H1 (cell line): ENCODE measurements at regions not wholly inside any gene's neighbourhood (a gene's known extent, or its start where the extent isn't known, plus 50 kb on each side); places are given as distances from the start of the nearest gene placed in this dataset.

Source experiments
- SRF ChIP-seq: IDR thresholded peaks from 2 replicates; pipeline ENCODE4 v1.6.1; 2011; ENCODE audit warnings: mild to moderate bottlenecking, low read depth, low read length, moderate library complexity
- TEAD4 ChIP-seq: IDR thresholded peaks from 2 replicates; pipeline ENCODE4 v1.6.1; 2012; ENCODE audit warnings: low read depth, low read length, inconsistent platforms, mixed read lengths

DNA sequence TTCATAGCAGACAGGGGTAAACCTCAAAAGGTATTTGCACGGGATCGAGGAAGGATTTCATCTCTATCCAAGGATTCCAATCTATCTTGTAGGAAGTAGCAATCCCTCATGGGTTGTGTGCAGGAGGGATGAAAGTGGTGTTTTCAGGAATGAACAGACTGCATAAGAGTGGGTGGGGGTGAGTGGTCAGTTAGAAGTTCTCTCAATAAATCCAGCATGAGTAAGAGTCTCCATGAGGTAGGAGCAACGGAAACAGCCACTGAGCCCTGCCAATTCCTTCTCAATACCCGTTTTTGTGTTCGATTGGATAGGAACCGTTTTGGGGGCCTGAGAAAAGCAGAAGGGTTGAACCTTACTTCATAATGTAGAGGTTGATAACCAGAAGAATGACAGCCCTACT, 375.6 kb downstream of the SOX9 start (continued):
- TF ChIP-seq TEAD4 (no peak), SRF (no peak)
